ENCODE measurements at regions not wholly inside any gene's neighbourhood (a gene's known extent, or its start where the extent isn't known, plus 50 kb on each side); places are given as distances from the start of the nearest gene placed in this dataset.
"Not testable (repeated sequence)": the region's sequence is repeated elsewhere in the genome, so short reads cannot be mapped to it uniquely, and the experiment has no call there.

DNA sequence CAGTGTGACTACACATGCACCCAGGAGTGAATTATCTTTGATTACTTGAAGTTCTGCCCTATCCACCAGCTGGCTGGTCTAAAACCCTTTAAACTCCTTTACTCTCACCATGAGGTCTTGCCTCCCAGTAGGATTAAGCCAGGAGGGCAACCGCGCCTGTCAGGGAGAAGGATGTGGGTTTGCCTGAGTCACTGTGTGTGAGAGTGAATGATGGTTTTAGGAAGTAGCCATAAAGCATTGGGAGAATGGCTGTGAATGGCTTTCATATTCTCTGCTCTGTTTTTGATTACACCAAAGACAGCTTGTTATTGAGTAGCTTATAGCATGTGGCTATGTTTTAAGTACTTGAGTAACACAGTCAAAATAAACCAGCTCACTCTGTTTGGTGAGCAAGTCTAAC, 637.7 kb upstream of the TBL1XR1 start:
- DNase-seq = peak; percentile 52 to 54

GRCh38 chr3:177835917-177836316, 638.6 kb upstream of the TBL1XR1 start:
- no peak for DNase-seq

- no peak for DNase-seq
Measured at GRCh38 chr3:177836671-177837070, 639.4 kb upstream of the TBL1XR1 start.

DNA sequence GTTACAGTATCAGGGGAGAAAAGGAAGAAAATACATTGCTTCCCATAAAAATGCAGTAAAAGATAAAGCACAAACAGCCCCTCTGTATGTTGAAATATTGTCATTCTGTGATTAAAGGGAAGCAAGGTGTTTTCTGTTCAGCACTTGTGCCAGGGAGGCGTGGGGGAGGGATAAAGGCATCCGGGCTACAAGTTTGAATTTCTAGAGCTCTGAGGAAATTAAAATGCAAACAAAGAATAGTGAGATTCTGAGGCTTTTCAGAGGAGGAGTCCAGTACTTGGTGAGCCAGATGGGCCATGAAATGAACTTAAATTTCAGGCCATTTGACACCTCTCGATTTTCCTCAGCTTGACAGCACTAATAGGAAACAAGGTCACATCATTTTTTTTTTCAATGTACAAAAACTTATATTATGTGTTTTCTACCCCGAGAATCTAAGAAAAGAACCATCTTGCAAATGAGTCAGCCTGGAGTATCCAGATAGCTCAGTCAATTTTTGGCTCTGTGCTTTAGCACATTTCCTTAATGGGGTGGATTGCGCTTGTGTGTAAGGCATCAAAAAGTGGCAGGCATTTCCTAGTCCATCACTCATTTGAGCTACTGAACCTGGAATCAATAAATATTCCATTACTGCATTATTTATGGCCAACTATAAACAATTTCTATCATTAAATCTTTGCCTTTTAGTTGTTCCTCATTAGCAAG, 640.8 kb upstream of the TBL1XR1 start:
- DNase-seq = no peak

- no peak for DNase-seq
Measured at GRCh38 chr3:177838766-177839350, 641.6 kb upstream of the TBL1XR1 start.

- DNase-seq = no peak
Measured at GRCh38 chr3:177842302-177842701, 645.0 kb upstream of the TBL1XR1 start.

DNA sequence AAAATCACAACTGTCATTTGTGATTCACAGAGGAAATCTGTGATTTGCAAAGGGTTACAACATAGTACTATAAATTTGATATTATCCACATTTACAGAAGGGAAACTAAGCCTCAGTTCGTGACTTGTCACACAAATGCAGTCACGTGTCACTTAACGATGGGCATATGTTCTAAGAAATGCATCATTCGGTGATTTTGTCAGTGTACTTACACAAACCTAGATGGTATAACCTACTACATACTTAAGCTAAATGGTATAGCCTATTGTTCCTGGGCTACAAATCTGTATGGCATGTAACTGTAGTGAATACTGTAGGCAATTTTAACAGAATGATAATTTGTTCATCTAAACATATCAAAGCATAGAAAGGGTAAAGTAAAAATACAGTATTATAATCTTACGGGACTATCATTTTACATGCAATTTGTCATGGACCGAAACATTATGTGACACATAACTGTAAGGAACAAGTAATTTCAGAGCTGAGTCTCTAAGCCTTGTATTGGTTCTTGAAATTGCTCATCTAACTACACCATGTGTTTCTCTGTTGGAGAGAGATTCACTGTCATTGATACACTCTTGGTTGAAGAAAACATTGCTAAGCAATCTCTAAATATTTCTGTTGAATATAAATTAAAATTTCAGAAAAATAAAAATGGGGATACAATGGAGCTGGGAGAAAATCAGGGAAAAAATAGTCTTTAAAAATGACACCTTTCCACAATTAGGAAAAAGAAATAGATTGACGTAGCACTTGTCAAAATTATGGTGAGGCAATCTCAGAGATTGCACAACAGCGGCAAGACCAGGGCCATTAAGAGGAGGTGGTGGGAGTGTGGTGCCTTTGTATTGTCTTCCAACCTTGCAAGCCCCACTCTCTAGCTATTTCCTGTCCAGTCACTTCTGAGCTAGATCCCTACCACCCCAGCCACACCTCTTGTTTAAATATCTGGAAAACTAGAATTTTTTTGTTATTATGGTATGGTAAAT, 645.8 kb upstream of the TBL1XR1 start:
- no peak for DNase-seq

DNA sequence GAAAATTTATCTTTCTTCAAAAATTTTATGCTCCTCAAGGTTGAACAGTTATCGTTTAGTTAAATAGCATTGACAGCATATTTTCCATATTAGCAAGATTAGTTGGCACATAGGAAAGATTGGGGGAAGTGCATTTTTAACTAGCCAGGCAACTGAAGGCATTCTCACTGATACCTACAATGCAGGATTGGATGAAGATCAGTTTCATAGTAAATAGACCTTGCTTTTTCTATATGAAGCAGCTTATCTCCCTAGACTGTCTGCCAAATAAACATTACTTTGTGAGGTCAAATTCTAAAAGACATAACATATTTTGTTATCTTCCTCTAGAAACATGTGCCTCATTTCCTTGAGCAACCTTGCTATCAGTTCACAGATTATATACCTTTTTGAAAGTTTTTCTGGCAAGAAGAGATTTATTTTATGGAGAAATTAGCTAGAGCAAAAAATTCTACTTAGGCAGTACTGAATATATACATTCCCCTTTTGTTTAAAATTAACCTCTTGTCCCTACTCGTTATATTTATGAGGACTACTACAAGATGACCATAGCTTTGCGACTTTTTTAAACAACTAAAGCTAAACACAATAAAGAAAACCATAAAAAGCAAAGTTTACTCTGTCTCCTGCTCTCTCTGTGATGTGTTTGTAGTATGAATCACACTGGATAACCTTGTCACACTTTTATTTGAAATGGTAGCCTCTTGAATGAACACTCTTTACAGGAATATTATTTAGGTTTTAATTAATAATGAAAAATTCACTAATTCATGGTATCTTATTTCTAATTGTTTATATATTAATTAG, 654.9 kb upstream of the TBL1XR1 start:
- no peak for DNase-seq

DNA sequence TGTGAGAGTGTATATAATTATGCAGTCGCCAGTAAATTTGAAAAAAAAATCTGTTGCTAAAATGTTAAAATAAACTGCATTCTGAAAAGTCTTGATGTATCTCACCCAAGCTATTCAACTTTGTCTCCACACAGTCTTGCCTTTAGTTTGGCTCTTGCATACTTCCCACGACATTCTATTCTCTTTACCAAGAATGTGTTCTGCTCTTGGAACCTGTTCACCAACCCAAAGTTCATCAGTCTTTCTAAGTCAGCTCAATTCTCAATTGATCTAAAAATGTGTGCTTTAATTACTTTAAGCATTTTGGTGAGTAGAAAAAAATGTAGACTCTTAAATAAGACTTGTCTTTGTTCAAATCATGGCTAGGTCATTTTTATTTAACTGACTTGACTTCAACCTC, 657.7 kb upstream of the TBL1XR1 start:
- no peak for DNase-seq

- no peak for DNase-seq
Measured at GRCh38 chr3:177860184-177860583, 662.9 kb upstream of the TBL1XR1 start.

DNA sequence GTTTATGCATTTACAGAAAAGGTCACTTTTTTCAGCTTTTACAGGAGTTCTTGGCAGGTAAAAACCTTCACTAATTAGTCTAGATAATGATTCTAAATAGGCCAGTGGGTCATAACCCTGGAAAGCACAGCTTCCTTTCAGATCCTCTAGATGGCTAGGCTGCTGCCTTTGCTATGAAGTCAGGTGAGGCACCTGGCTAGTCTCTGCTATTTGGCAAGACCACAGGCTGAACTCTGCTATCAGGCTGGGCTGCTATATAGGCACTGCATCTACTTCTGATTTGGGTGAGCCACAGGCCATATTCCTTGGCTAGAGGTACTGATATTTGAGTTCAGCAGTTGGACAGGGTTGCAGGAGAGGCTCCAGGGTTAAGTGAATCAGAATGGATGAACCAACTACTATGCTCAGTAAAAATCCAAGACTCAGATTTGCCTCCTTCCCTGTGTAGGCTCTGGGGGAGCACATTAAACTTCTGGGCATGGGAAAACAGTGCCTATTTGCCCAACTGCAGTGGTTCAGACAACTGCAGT, 665.7 kb upstream of the TBL1XR1 start:
- no peak for DNase-seq

DNA sequence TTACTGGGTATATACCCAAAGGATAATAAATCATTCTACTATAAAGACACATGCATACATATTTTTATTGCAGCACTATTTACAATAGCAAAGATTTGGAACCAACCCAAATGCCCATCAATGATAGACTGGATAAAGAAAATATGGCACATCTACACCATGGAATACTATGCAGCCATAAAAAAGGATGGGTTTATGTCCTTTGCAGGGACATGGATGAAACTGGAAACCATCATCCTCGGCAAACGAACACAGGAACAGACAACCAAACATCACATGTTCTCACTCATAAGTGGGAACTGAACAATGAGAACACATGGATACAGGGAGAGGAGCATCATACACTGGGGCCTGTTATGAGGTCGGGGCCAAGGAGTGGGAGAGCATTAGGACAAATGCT, 665.0 kb upstream of the KCNMB2 start:
- not testable (repeated sequence) for DNase-seq

DNA sequence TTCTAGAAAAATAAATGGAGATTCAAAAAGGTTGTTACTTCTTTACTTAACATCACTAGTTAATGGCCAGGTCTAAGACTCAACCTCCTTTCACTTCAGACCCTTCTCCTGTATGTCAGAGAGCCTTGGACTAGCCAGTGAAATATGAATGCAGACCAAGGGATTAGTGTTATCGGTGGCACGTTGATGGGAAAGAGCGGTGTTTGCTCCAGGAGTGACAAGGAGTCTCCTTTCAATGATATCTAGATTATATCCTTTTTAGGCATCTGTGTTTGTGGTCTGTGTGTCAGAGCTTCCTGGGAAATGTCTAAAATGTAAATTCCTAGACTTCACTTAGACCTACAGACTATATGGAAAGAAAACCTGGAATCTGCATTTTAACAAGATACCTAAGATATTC, 658.0 kb upstream of the KCNMB2 start:
- no peak for DNase-seq

DNA sequence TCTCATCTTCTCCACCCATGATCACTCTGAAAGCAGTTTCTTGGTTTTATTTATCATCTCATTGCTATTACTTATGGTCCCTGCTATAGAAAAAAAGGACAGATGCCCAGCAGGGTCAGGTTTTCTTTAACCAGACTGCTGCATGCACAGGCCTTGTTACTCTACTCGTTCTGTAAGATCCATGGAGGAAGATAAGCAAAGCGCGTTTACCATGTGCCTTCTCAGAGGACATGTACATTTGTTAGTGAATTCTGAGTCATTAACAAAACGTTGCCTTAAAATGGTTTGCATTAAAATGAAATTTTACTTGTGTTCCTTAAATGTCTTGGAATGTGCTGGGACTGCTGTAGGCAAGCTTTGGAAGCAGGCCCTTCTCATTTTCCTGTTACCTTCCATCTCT, 657.3 kb upstream of the KCNMB2 start:
- DNase-seq = no peak

- DNase-seq = no peak
Measured at GRCh38 chr3:177881351-177881750, 654.9 kb upstream of the KCNMB2 start.

DNA sequence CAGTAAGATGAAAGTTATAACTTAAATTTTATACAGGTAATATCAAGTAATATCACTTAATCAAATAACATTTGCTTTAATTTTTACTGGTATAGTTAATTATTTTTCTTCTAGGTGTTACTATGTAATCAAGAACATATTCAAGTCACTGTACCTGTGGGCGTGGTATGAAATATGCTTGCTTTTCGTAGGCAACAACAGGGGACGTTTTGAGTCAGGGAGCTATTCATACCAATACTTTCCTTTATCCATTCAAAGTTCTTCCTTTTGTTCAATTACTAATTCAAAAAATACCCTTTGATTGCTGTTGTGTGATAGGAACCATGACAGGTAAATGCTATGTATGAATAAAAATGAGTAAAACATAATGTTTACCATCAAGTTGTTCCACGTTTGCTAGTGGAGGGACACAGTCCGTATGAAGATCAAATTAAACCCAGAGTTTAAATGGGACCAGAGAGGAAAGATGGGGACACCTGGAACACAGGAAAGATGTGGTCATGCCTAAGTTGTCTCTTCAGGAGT, 654.0 kb upstream of the KCNMB2 start:
- DNase-seq = no peak

GRCh38 chr3:177883091-177883490, 653.1 kb upstream of the KCNMB2 start:
- DNase-seq = no peak

- DNase-seq = no peak
Measured at GRCh38 chr3:177883957-177884356, 652.3 kb upstream of the KCNMB2 start.

DNA sequence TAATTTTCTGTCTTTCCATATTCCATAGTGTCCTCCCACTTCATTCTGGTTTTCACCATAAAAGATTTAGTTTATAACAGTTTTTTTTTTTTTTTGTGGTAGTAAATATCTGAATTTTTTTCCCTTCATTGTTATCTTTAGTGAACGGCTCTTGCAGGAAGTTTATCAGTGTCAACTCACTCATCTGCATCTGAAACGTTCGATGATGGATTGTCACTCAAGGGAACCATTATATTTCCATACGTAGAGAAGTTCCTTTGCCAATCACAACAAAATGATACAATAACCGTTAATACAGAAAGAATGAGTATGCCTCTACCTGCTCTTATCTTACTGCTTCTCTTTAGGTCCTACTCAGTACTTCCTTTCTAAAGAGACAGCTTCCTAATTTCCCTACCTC, 651.2 kb upstream of the KCNMB2 start:
- no peak for DNase-seq

DNA sequence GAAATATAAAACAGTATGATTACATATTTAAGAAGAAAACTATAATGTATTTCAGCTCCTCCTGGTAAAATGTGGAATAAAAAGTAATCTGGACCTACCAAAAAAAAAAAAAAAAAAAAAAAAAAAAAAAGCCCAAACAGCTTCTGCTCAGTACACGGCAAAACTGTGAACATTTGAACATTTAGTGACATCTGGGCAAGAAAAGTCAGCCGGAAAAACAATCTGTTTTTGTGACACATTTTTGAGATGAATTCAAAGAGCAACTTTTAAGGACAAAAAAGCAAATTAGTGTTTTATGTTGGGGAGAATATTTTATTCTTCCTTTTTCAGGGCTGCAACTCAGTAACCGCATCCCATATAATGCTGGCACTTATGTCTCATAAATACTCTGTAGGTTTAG, 649.7 kb upstream of the KCNMB2 start:
- DNase-seq = no peak

GRCh38 chr3:177887475-177887874, 648.8 kb upstream of the KCNMB2 start:
- no peak for DNase-seq

- DNase-seq = no peak
Measured at GRCh38 chr3:177889161-177889560, 647.1 kb upstream of the KCNMB2 start.
